HepG2 (cell line): ENCODE measurements at regions not wholly inside any gene's neighbourhood (a gene's known extent, or its start where the extent isn't known, plus 50 kb on each side); places are given as distances from the start of the nearest gene placed in this dataset.

ENCODE experiments used
- ATAC-seq: fragments of 200-7000 bp; cut with Tn5 transposase; 3 replicates; pipeline ENCODE4 v1.9.1; 2020; ENCODE audit warnings: mild to moderate bottlenecking, moderate library complexity
- BruUV-seq: library from RNA; stranded (reverse); fragments of 400-500 nt; replicated peaks from 2 replicates; lab custom pipeline; 2021; lab: Mats Ljungman, UMichigan
- CTCF ChIA-PET: fragments of 300-600 bp; formaldehyde crosslinking; extraction: SDS; loops from one replicate; lab custom pipeline; 2021; ENCODE audit warnings: low total read pairs, inconsistent platforms, low intra/inter-chr PET ratio; lab: Yijun Ruan, JAX
- POLR2A ChIA-PET: fragments of 350-600 bp; sonication (Branson Sonifier 250); formaldehyde crosslinking; loops from one replicate; lab custom pipeline; 2020; ENCODE audit warnings: antibody characterized with exemption, inconsistent platforms; lab: Yijun Ruan, JAX
- DNase-seq: peaks from one replicate; pipeline ENCODE4 v3.0.0-alpha.2; 2015; ENCODE audit warnings: low spot score
- FAIRE-seq: peaks from 3 replicates; lab custom pipeline; 2011; peaks lifted over from hg19 to GRCh38; lab: Jason Lieb, UNC
- H2AFZ ChIP-seq: one replicate; pipeline ENCODE4 v1.6.1; 2011; ENCODE audit warnings: low read length, inconsistent platforms
- H3K27ac ChIP-seq: fragments of 300-600 bp; 3 replicates; pipeline ENCODE4 v1.8.0; 2011; ENCODE audit warnings: mixed run types, mild to moderate bottlenecking, mixed read lengths, low read length, inconsistent platforms; ENCODE audit not compliant: insufficient read depth; ENCODE audit errors: extremely low read length
- H3K27me3 ChIP-seq, 2 experiments: fragments of 200-600 bp in 1 of 2; 2 replicates in 1 of 2; 3 replicates in 1 of 2; pipeline versions ENCODE4 v1.6.0 to v1.8.0; 2011; ENCODE audit warnings: low read length in 2 of 2, mild to moderate bottlenecking in 2 of 2, moderate library complexity in 2 of 2, inconsistent platforms in 1 of 2; ENCODE audit not compliant: insufficient read depth in 2 of 2, control insufficient read depth in 1 of 2
- H3K36me3 ChIP-seq, 2 experiments: fragments of 200-600 bp in 1 of 2; replicated peaks in 1 of 2; 2 replicates in 1 of 2; 3 replicates in 1 of 2; pipeline versions ENCODE4 v1.5.1 to v1.8.0; 2011; ENCODE audit warnings: low read length in 2 of 2, inconsistent platforms in 1 of 2; ENCODE audit not compliant: insufficient read depth in 2 of 2, control insufficient read depth in 1 of 2
- H3K4me1 ChIP-seq: 2 replicates; pipeline ENCODE4 v1.5.1; 2012; ENCODE audit warnings: low read length, inconsistent platforms; ENCODE audit not compliant: insufficient read depth
- H3K4me2 ChIP-seq: 2 replicates; pipeline ENCODE4 v1.6.0; 2011; ENCODE audit warnings: low read depth, low read length, inconsistent platforms
- H3K4me3 ChIP-seq, 3 experiments: fragments of 200-600 bp in 1 of 3; sonication (generic), shearing (Covaris generic) in 1 of 3; replicated peaks in 1 of 3; 2 replicates each; pipeline ENCODE4 v1.5.1; 2011 to 2016; ENCODE audit warnings: low read length in 3 of 3, inconsistent platforms in 2 of 3, low read depth in 2 of 3, mild to moderate bottlenecking in 2 of 3, control low read depth in 1 of 3, mixed read lengths in 1 of 3; ENCODE audit not compliant: insufficient read depth in 1 of 3
- H3K79me2 ChIP-seq: one replicate; pipeline ENCODE4 v1.6.1; 2011; ENCODE audit warnings: low read length, inconsistent platforms; ENCODE audit not compliant: insufficient read depth
- H3K9ac ChIP-seq: 2 replicates; pipeline ENCODE4 v1.6.0; 2011; ENCODE audit warnings: mild to moderate bottlenecking, low read depth, low read length, inconsistent platforms; ENCODE audit not compliant: insufficient read depth
- H3K9me3 ChIP-seq: 2 replicates; pipeline ENCODE4 v1.5.1; 2012; ENCODE audit warnings: mild to moderate bottlenecking, low read length
- H4K20me1 ChIP-seq: 2 replicates; pipeline ENCODE4 v1.6.0; 2011; ENCODE audit warnings: inconsistent platforms, mild to moderate bottlenecking, low read length, moderate library complexity; ENCODE audit not compliant: insufficient read depth
- HDAC6 ChIP-seq: fragments of 200-600 bp; sonication (generic); IDR thresholded peaks from 2 replicates; pipeline ENCODE4 v1.7.0; 2017; ENCODE audit warnings: mild to moderate bottlenecking, antibody characterized with exemption, low read length, low read depth
- HNRNPH1 ChIP-seq: fragments of 200-400 bp; formaldehyde crosslinking; optimal IDR thresholded peaks from 2 replicates; pipeline ENCODE3; 2017; ENCODE audit warnings: mild to moderate bottlenecking, low read depth, low read length
- NFAT5 ChIP-seq: sonication (generic); formaldehyde crosslinking; IDR thresholded peaks from 2 replicates; pipeline ENCODE4 v1.4.0; 2020; ENCODE audit warnings: missing genetic modification reagents
- SRF ChIP-seq: IDR thresholded peaks from 2 replicates; pipeline ENCODE4 v1.6.1; 2011; ENCODE audit warnings: mild to moderate bottlenecking, low read depth, low read length, moderate library complexity
- ZNF160 ChIP-seq: sonication (generic); formaldehyde crosslinking; IDR thresholded peaks from 2 replicates; pipeline ENCODE4 v1.8.0; 2022; ENCODE audit warnings: mild to moderate bottlenecking, inconsistent platforms, missing genetic modification reagents
- ZNF609 ChIP-seq: sonication (generic); formaldehyde crosslinking; IDR thresholded peaks from 2 replicates; pipeline ENCODE4 v1.4.0; 2020; ENCODE audit warnings: mild to moderate bottlenecking, missing genetic modification reagents, borderline replicate concordance
- WGBS: methylation state at CpG from one replicate; pipeline ENCODE4 v1.1.6; 2017; ENCODE audit warnings: low lambda C conversion rate; 5-methylcytosine and 5-hydroxymethylcytosine counted together
- in situ Hi-C: cut with HindIII; loops from 2 replicates; pipeline ENCODE4 v1.10.0; 2017; ENCODE audit warnings: low pct_unique_long_range_greater_than_20kb; ENCODE audit not compliant: extremely low pct_ligation_motif_present
- intact Hi-C: fragments of 100-400 bp; cut with micrococcal nuclease; formaldehyde crosslinking; loops from one replicate; pipeline ENCODE4 v1.10.0; 2022; ENCODE audit not compliant: unreplicated experiment
- TF ChIP-seq, protein P1 (sequence below): IDR thresholded peaks from 2 replicates; pipeline ENCODE4 v1.6.1; 2016; ENCODE audit warnings: low read depth, missing genetic modification reagents, missing compliant biosample characterization

GRCh38 chr7:28270536-28270935 is 89.9 kb upstream of the JAZF1 start:
- Histone ChIP-seq H3K9ac (no peak overlapping the region), H3K27me3 (no peaks in the 10 kb centered on the region), H3K4me1 (no peaks in the 10 kb centered on the region), H2AFZ (no peak overlapping the region), H3K79me2 (no peaks in the 10 kb centered on the region), H3K36me3 (no peaks in the 10 kb centered on the region), H3K27ac (no peak overlapping the region), H4K20me1 (no peaks in the 10 kb centered on the region), H3K4me3 (no peak overlapping the region), H3K4me2 (no peak overlapping the region), H3K9me3 (no peaks in the 10 kb centered on the region)
- DNase-seq (no peak), FAIRE-seq (no peak), ATAC-seq (no peak)
- POLR2A ChIA-PET, result no interaction called here
- in situ Hi-C loops, result no loop called here
- CTCF ChIA-PET, result no interaction called here
- 25% methylated on average over 6 of the region's 11 CpGs for WGBS
- no TSS peak for BruUV-seq
- intact Hi-C loops, result no loop called here
- TF ChIP-seq ZNF160, result no peak
- TF ChIP-seq SRF, result no peak
- TF ChIP-seq HDAC6, result no peak
- TF ChIP-seq ZNF609 (CRISPR knock-in tag), result no peak
- TF ChIP-seq, protein P1, sequence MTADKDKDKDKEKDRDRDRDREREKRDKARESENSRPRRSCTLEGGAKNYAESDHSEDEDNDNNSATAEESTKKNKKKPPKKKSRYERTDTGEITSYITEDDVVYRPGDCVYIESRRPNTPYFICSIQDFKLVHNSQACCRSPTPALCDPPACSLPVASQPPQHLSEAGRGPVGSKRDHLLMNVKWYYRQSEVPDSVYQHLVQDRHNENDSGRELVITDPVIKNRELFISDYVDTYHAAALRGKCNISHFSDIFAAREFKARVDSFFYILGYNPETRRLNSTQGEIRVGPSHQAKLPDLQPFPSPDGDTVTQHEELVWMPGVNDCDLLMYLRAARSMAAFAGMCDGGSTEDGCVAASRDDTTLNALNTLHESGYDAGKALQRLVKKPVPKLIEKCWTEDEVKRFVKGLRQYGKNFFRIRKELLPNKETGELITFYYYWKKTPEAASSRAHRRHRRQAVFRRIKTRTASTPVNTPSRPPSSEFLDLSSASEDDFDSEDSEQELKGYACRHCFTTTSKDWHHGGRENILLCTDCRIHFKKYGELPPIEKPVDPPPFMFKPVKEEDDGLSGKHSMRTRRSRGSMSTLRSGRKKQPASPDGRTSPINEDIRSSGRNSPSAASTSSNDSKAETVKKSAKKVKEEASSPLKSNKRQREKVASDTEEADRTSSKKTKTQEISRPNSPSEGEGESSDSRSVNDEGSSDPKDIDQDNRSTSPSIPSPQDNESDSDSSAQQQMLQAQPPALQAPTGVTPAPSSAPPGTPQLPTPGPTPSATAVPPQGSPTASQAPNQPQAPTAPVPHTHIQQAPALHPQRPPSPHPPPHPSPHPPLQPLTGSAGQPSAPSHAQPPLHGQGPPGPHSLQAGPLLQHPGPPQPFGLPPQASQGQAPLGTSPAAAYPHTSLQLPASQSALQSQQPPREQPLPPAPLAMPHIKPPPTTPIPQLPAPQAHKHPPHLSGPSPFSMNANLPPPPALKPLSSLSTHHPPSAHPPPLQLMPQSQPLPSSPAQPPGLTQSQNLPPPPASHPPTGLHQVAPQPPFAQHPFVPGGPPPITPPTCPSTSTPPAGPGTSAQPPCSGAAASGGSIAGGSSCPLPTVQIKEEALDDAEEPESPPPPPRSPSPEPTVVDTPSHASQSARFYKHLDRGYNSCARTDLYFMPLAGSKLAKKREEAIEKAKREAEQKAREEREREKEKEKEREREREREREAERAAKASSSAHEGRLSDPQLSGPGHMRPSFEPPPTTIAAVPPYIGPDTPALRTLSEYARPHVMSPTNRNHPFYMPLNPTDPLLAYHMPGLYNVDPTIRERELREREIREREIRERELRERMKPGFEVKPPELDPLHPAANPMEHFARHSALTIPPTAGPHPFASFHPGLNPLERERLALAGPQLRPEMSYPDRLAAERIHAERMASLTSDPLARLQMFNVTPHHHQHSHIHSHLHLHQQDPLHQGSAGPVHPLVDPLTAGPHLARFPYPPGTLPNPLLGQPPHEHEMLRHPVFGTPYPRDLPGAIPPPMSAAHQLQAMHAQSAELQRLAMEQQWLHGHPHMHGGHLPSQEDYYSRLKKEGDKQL (CRISPR knock-in tag), result no peak
- TF ChIP-seq HNRNPH1, result no peak
- no peak for TF ChIP-seq NFAT5 (CRISPR knock-in tag)
